ENCODE measurements at regions not wholly inside any gene's neighbourhood (a gene's known extent, or its start where the extent isn't known, plus 50 kb on each side); places are given as distances from the start of the nearest gene placed in this dataset.

GRCh38 chr18:41737218-41737617, 217.8 kb upstream of the PIK3C3 start:
- no peak for FAIRE-seq
- H3K27ac ChIP-seq (ENCODE audit: low read depth in 2 of 2, low read length in 2 of 2): no peak overlapping the region

GRCh38 chr18:41734917-41735316, 220.1 kb upstream of the PIK3C3 start:
- Histone ChIP-seq H3K4me1 (ENCODE audit: control insufficient read depth in 2 of 3, insufficient read depth in 2 of 3, low read depth in 1 of 3, low read length in 3 of 3) (no peaks in the 10 kb centered on the region), H3K9ac (ENCODE audit: low read length in 3 of 3) (no peak overlapping the region), H3K9me3 (ENCODE audit: control insufficient read depth in 2 of 3, insufficient read depth in 1 of 3, low read length in 3 of 3) (no peaks in the 10 kb centered on the region), H3K27ac (ENCODE audit: low read depth in 2 of 2, low read length in 2 of 2) (no peak overlapping the region), H3K27me3 (ENCODE audit: control insufficient read depth, insufficient read depth, low read length) (no peaks in the 10 kb centered on the region), H3K4me3 (ENCODE audit: low read length in 3 of 3) (no peak overlapping the region), H3K36me3 (ENCODE audit: control insufficient read depth in 2 of 3, insufficient read depth in 3 of 3, low read length in 3 of 3) (no peaks in the 10 kb centered on the region)
- intact Hi-C loops (cut with DNase I): no loop called here
- DNase-seq (no peak), FAIRE-seq (no peak)
- TF ChIP-seq CTCF (IDR thresholded peaks at IDR 0.05; ENCODE audit: borderline replicate concordance, extremely low read depth, insufficient read depth): no peak

More at GRCh38 chr18:41737218-41737617, 217.8 kb upstream of the PIK3C3 start:
- Histone ChIP-seq H3K27me3 (ENCODE audit: control insufficient read depth, insufficient read depth, low read length) (no peaks in the 10 kb centered on the region), H3K4me3 (ENCODE audit: low read length in 3 of 3) (no peak overlapping the region), H3K9ac (ENCODE audit: low read length in 3 of 3) (no peak overlapping the region), H3K4me1 (ENCODE audit: control insufficient read depth in 2 of 3, insufficient read depth in 2 of 3, low read depth in 1 of 3, low read length in 3 of 3) (no peaks in the 10 kb centered on the region), H3K36me3 (ENCODE audit: control insufficient read depth in 2 of 3, insufficient read depth in 3 of 3, low read length in 3 of 3) (no peaks in the 10 kb centered on the region), H3K9me3 (ENCODE audit: control insufficient read depth in 2 of 3, insufficient read depth in 1 of 3, low read length in 3 of 3) (no peaks in the 10 kb centered on the region)
- no peak for DNase-seq
- no peak for TF ChIP-seq CTCF (IDR thresholded peaks at IDR 0.05; ENCODE audit: borderline replicate concordance, extremely low read depth, insufficient read depth)
- intact Hi-C loops (cut with DNase I): no loop called here

GRCh38 chr18:41732356-41732755, 222.7 kb upstream of the PIK3C3 start:
- Histone ChIP-seq H3K27ac (ENCODE audit: low read depth in 2 of 2, low read length in 2 of 2) (no peak overlapping the region), H3K27me3 (ENCODE audit: control insufficient read depth, insufficient read depth, low read length) (no peaks in the 10 kb centered on the region), H3K4me3 (ENCODE audit: low read length in 3 of 3) (no peak overlapping the region), H3K4me1 (ENCODE audit: control insufficient read depth in 2 of 3, insufficient read depth in 2 of 3, low read depth in 1 of 3, low read length in 3 of 3) (no peaks in the 10 kb centered on the region), H3K9me3 (ENCODE audit: control insufficient read depth in 2 of 3, insufficient read depth in 1 of 3, low read length in 3 of 3) (no peaks in the 10 kb centered on the region), H3K9ac (ENCODE audit: low read length in 3 of 3) (no peak overlapping the region), H3K36me3 (ENCODE audit: control insufficient read depth in 2 of 3, insufficient read depth in 3 of 3, low read length in 3 of 3) (no peaks in the 10 kb centered on the region)
- no peak for TF ChIP-seq CTCF (IDR thresholded peaks at IDR 0.05; ENCODE audit: borderline replicate concordance, extremely low read depth, insufficient read depth)
- intact Hi-C loops (cut with DNase I): no loop called here
- FAIRE-seq (no peak), DNase-seq (no peak)

- Histone ChIP-seq H3K4me3 (ENCODE audit: low read length in 3 of 3) (no peak overlapping the region), H3K36me3 (ENCODE audit: control insufficient read depth in 2 of 3, insufficient read depth in 3 of 3, low read length in 3 of 3) (no peaks in the 10 kb centered on the region), H3K27me3 (ENCODE audit: control insufficient read depth, insufficient read depth, low read length) (no peaks in the 10 kb centered on the region), H3K9ac (ENCODE audit: low read length in 3 of 3) (no peak overlapping the region), H3K27ac (ENCODE audit: low read depth in 2 of 2, low read length in 2 of 2) (no peak overlapping the region), H3K9me3 (ENCODE audit: control insufficient read depth in 2 of 3, insufficient read depth in 1 of 3, low read length in 3 of 3) (no peaks in the 10 kb centered on the region), H3K4me1 (ENCODE audit: control insufficient read depth in 2 of 3, insufficient read depth in 2 of 3, low read depth in 1 of 3, low read length in 3 of 3) (no peaks in the 10 kb centered on the region)
- FAIRE-seq (no peak), DNase-seq (no peak)
- intact Hi-C loops (cut with DNase I): no loop called here
- TF ChIP-seq CTCF (IDR thresholded peaks at IDR 0.05; ENCODE audit: borderline replicate concordance, extremely low read depth, insufficient read depth): no peak
Measured at GRCh38 chr18:41731884-41732283, 223.2 kb upstream of the PIK3C3 start.
